Breast epithelium (tissue), 3 donors: ENCODE measurements at regions not wholly inside any gene's neighbourhood (a gene's known extent, or its start where the extent isn't known, plus 50 kb on each side); places are given as distances from the start of the nearest gene placed in this dataset.

Experiments used
- CTCF ChIP-seq, 3 donors: fragments of 450-650 bp; IDR thresholded peaks; one replicate each; pipeline ENCODE4 v1.5.1; 2016 to 2017; ENCODE audit warnings: antibody characterized with exemption in 3 of 3, mild to moderate bottlenecking in 3 of 3, moderate library complexity in 3 of 3
- POLR2A ChIP-seq: fragments of 450-650 bp; IDR thresholded peaks from one replicate; pipeline ENCODE4 v1.6.1; 2016; ENCODE audit warnings: antibody characterized with exemption, mild to moderate bottlenecking, moderate library complexity
- POLR2AphosphoS5 ChIP-seq, 3 donors: sonication (generic); formaldehyde crosslinking; IDR thresholded peaks; one replicate each; pipeline ENCODE4 v1.6.1; 2017; ENCODE audit warnings: antibody characterized with exemption in 3 of 3

GRCh38 chr5:33300209-33300742, 140.5 kb upstream of the TARS1 start:
- TF ChIP-seq CTCF (IDR thresholded peaks at IDR 0.05) (no peak), POLR2A (no peak), POLR2AphosphoS5 (IDR thresholded peaks at IDR 0.05) (no peak)
